CD8-positive, alpha-beta memory T cell (primary cell): ENCODE measurements at regions not wholly inside any gene's neighbourhood (a gene's known extent, or its start where the extent isn't known, plus 50 kb on each side); places are given as distances from the start of the nearest gene placed in this dataset.

Experiments
- CTCF ChIA-PET: fragments of 350-600 bp; sonication (Branson Sonifier 250); formaldehyde crosslinking; loops from one replicate; lab custom pipeline; 2021; ENCODE audit warnings: antibody characterized with exemption; lab: Charles Lee
- POLR2A ChIA-PET: fragments of 350-600 bp; sonication (Branson Sonifier 250); formaldehyde crosslinking; loops from one replicate; lab custom pipeline; 2021; ENCODE audit warnings: antibody characterized with exemption; lab: Charles Lee
- DNase-seq, 5 donors: peaks; one replicate each; pipeline versions ENCODE4 v3.0.0 to v3.0.0-alpha.2; 2020 to 2022; ENCODE audit warnings: mixed read lengths in 1 of 5
- H3K27ac ChIP-seq: one replicate; pipeline ENCODE4 v1.7.0; 2013; ENCODE audit warnings: low read depth, mild to moderate bottlenecking, low read length, moderate library complexity
- H3K27me3 ChIP-seq: 2 replicates; pipeline ENCODE4 v1.7.0; 2013; ENCODE audit warnings: low read length, mild to moderate bottlenecking; ENCODE audit not compliant: insufficient read depth, poor library complexity, severe bottlenecking
- H3K36me3 ChIP-seq: 2 replicates; pipeline ENCODE4 v1.7.0; 2013; ENCODE audit warnings: mild to moderate bottlenecking, low read length, moderate library complexity; ENCODE audit not compliant: insufficient read depth
- H3K4me1 ChIP-seq: 2 replicates; pipeline ENCODE4 v1.7.0; 2013; ENCODE audit warnings: mild to moderate bottlenecking, low read length, moderate library complexity; ENCODE audit not compliant: insufficient read depth
- H3K4me3 ChIP-seq: 2 replicates; pipeline ENCODE4 v1.7.0; 2013; ENCODE audit warnings: mild to moderate bottlenecking, low read length
- H3K9me3 ChIP-seq: 2 replicates; pipeline ENCODE4 v1.7.0; 2013; ENCODE audit warnings: mild to moderate bottlenecking, low read length
- H3K27ac Mint-ChIP-seq, 8 donors: one replicate each; pipeline ENCODE4 v1.8.0; 2020 to 2021; ENCODE audit warnings: mixed read lengths in 8 of 8, mild to moderate bottlenecking in 6 of 8, inconsistent platforms in 3 of 8, moderate library complexity in 3 of 8
- H3K27me3 Mint-ChIP-seq, 2 donors: one replicate each; pipeline ENCODE4 v1.8.0; 2020 to 2021; ENCODE audit warnings: mixed read lengths in 2 of 2, mild to moderate bottlenecking in 1 of 2, moderate library complexity in 1 of 2
- H3K36me3 Mint-ChIP-seq, 3 donors: one replicate each; pipeline ENCODE4 v1.8.0; 2020 to 2021; ENCODE audit warnings: mixed read lengths in 3 of 3, inconsistent platforms in 1 of 3, mild to moderate bottlenecking in 1 of 3
- H3K4me1 Mint-ChIP-seq, 3 donors: one replicate each; pipeline ENCODE4 v1.8.0; 2020 to 2021; ENCODE audit warnings: mixed read lengths in 3 of 3, inconsistent platforms in 1 of 3, mild to moderate bottlenecking in 1 of 3
- H3K4me3 Mint-ChIP-seq, 7 donors: one replicate each; pipeline ENCODE4 v1.8.0; 2020 to 2021; ENCODE audit warnings: mixed read lengths in 7 of 7, mild to moderate bottlenecking in 6 of 7, moderate library complexity in 4 of 7, inconsistent platforms in 2 of 7
- H3K9me3 Mint-ChIP-seq, 5 donors: one replicate each; pipeline ENCODE4 v1.8.0; 2020 to 2022; ENCODE audit warnings: mixed read lengths in 5 of 5, mild to moderate bottlenecking in 3 of 5, moderate library complexity in 2 of 5, inconsistent platforms in 1 of 5

DNA sequence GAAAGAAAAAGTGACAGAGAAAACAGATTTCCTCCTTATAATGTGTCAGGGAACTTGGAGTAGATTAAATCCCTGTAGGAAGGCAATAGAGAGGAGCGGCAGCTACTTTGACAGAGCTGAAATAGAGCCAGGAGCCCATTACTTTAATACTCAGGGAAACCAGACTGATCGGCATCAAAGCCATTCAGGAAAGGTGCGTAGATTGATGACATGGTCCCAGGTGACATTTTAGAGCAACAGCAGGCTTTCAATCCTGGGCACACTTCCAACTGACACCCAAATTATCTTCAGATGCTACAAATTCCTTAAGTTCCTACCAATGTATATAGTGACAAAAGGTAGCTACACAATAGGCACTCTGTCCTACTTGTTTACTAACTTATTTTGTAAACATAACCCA, 821.5 kb downstream of the CDH8 start:
- H3K9me3 Mint-ChIP-seq = peaks cover 4 to 45% (median 23%) of the 10 kb centered on the region in 5 donors
- Histone ChIP-seq H3K4me3 (no peak overlapping the region), H3K9me3 (no peaks in the 10 kb centered on the region), H3K36me3 (no peaks in the 10 kb centered on the region), H3K27me3 (no peaks in the 10 kb centered on the region), H3K27ac (no peak overlapping the region), H3K4me1 (no peaks in the 10 kb centered on the region)
- DNase-seq = no peak
- no peaks in the 10 kb centered on the region for H3K36me3 Mint-ChIP-seq
- H3K27me3 Mint-ChIP-seq = no peaks in the 10 kb centered on the region
- ChIA-PET POLR2A (no interaction called here), CTCF (no interaction called here)
- no peak overlapping the region for H3K4me3 Mint-ChIP-seq
- peak overlapping the region in 1 of 8 donors; percentile 65 for H3K27ac Mint-ChIP-seq
- H3K4me1 Mint-ChIP-seq = no peaks in the 10 kb centered on the region

DNA sequence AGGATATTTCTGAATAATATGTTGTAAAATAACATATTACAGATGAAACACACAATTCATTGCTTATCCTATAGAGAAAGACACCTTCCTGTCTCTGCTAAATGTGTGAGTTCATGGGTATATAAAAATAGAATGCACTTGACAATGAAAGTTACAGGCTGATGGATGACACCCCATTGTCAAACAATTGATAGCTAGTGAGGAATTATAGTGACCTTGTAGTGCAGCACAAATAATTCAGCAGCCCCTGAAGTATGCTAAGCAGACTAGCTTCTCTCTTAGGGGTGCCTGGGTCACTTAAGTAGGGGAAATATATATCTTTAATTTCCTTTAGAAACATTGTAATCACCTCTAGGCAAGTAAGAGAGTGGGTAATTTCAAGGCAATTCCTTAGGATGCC, 826.2 kb downstream of the CDH8 start:
- no peaks in the 10 kb centered on the region for H3K4me1 ChIP-seq
- POLR2A ChIA-PET = no interaction called here
- no peaks in the 10 kb centered on the region for H3K4me1 Mint-ChIP-seq

DNA sequence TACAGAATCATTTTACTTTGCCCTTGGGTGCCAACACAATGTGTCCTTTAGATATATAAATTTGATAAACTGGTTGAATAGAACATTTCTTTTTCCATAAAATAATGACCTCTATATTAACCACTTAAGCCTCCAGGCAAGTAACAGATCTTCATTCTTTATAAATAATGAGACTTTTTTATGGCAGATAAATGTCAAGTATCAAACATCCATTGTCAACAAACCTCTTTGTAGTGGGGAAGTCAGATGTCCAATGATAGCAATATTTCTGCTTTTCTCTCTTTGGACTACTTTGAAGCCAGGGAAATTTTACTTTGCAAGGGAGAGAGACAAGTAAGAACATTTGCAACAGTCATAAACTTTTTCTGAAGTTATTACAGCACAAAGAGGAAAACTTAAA, 841.2 kb downstream of the CDH8 start:
- H3K27me3 Mint-ChIP-seq = no peaks in the 10 kb centered on the region
- ChIA-PET CTCF (no interaction called here), POLR2A (no interaction called here)
- H3K9me3 Mint-ChIP-seq = peaks cover 7 to 34% (median 22%) of the 10 kb centered on the region in 5 donors
- no peaks in the 10 kb centered on the region for H3K4me1 ChIP-seq
- H3K36me3 Mint-ChIP-seq = no peaks in the 10 kb centered on the region
- H3K4me1 Mint-ChIP-seq = no peaks in the 10 kb centered on the region
- no peaks in the 10 kb centered on the region for H3K36me3 ChIP-seq
- H3K27me3 ChIP-seq = no peaks in the 10 kb centered on the region
- DNase-seq = no peak
- no peak overlapping the region for H3K4me3 Mint-ChIP-seq
- no peak overlapping the region for H3K4me3 ChIP-seq
- H3K27ac Mint-ChIP-seq = no peak overlapping the region
- H3K27ac ChIP-seq = no peak overlapping the region
- no peaks in the 10 kb centered on the region for H3K9me3 ChIP-seq

More for the DNA sequence above, 826.2 kb downstream of the CDH8 start:
- Histone ChIP-seq H3K4me3 (no peak overlapping the region), H3K9me3 (no peaks in the 10 kb centered on the region), H3K27ac (no peak overlapping the region), H3K27me3 (no peaks in the 10 kb centered on the region), H3K36me3 (no peaks in the 10 kb centered on the region)
- no peak for DNase-seq
- no peak overlapping the region for H3K4me3 Mint-ChIP-seq
- no peaks in the 10 kb centered on the region for H3K36me3 Mint-ChIP-seq
- no peaks in the 10 kb centered on the region for H3K27me3 Mint-ChIP-seq
- H3K27ac Mint-ChIP-seq = no peak overlapping the region
- CTCF ChIA-PET = no interaction called here
- H3K9me3 Mint-ChIP-seq = peaks cover 11 to 57% (median 33%) of the 10 kb centered on the region in 5 donors

DNA sequence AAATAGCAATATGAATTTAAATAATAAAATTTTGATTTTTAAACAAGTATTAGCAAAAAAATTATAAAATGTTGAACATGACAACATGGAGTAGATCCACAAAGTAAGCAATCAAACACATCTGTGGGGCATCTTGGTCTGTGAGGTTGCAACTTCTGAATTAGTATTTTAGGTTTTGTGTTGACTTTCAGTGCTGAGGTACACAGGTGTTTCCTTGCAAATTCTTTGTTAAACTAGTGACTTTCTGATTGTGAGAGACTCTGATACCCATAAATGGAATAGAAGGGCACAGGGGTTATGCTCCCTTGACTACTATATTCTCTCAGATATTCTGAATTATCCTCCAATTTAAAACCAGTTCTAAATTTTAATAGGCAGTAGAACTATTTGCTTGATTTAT, 841.7 kb downstream of the CDH8 start:
- Histone ChIP-seq H3K4me1 (no peaks in the 10 kb centered on the region), H3K36me3 (no peaks in the 10 kb centered on the region), H3K4me3 (no peak overlapping the region), H3K9me3 (no peaks in the 10 kb centered on the region), H3K27me3 (no peaks in the 10 kb centered on the region), H3K27ac (no peak overlapping the region)
- H3K27ac Mint-ChIP-seq = no peak overlapping the region
- no peak for DNase-seq
- H3K36me3 Mint-ChIP-seq = no peaks in the 10 kb centered on the region
- H3K4me3 Mint-ChIP-seq = no peak overlapping the region
- ChIA-PET CTCF (no interaction called here), POLR2A (no interaction called here)
- peaks cover 9 to 39% (median 24%) of the 10 kb centered on the region in 5 donors for H3K9me3 Mint-ChIP-seq
- H3K4me1 Mint-ChIP-seq = no peaks in the 10 kb centered on the region
- H3K27me3 Mint-ChIP-seq = no peaks in the 10 kb centered on the region

DNA sequence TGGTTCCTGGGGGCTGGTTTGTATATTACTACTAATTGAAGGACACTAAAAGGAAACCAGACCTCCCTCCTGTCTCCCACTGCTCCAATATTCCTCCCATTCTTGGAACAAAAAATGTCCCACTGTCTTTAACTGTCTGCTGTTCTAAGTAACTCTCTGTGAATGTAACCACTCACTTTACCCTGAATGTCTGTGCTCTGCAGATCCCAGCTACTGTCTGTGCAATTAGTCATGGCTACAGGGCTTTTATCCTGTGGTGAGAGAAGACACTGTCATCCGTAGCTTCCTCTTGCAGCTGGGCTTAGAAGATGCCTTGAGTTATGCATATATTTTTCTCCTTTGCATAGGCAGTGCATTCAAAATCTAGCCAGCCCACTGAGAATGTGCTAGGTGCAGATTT, 853.8 kb downstream of the CDH8 start:
- Histone ChIP-seq H3K9me3 (no peaks in the 10 kb centered on the region), H3K36me3 (no peaks in the 10 kb centered on the region), H3K27ac (no peak overlapping the region), H3K4me1 (no peaks in the 10 kb centered on the region), H3K27me3 (no peaks in the 10 kb centered on the region), H3K4me3 (no peak overlapping the region)
- H3K27ac Mint-ChIP-seq = peak overlapping the region in 1 of 8 donors; percentile 91
- H3K9me3 Mint-ChIP-seq = peaks cover 10 to 47% (median 29%) of the 10 kb centered on the region in 5 donors
- no peak overlapping the region for H3K4me3 Mint-ChIP-seq
- no peaks in the 10 kb centered on the region for H3K27me3 Mint-ChIP-seq
- POLR2A ChIA-PET = no interaction called here
- H3K36me3 Mint-ChIP-seq = no peaks in the 10 kb centered on the region
- CTCF ChIA-PET = no interaction called here
- no peaks in the 10 kb centered on the region for H3K4me1 Mint-ChIP-seq
- no peak for DNase-seq

DNA sequence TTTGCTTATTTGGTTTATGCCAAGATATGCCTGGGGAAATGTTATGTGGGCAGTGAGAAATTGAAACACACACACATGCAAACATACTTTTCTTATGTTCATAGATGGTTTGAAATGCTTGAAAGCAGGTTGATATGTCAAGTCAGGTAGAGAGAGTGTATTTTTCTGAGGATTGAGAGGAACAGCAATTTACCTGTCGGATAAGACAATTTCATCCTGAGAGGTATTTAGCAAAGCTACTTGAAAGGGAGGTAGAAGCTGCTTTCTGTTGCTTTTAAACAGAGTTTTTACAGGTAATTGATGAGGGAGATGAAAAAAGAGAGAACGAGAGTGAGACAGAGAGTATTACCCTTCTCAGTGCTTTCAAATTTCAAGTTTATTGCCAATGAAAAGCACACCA, 854.3 kb downstream of the CDH8 start:
- Histone ChIP-seq H3K4me3 (no peak overlapping the region), H3K27ac (no peak overlapping the region), H3K9me3 (no peaks in the 10 kb centered on the region), H3K27me3 (no peaks in the 10 kb centered on the region), H3K36me3 (no peaks in the 10 kb centered on the region), H3K4me1 (no peaks in the 10 kb centered on the region)
- H3K27ac Mint-ChIP-seq = no peak overlapping the region
- ChIA-PET CTCF (no interaction called here), POLR2A (no interaction called here)
- H3K4me1 Mint-ChIP-seq = no peaks in the 10 kb centered on the region
- no peak overlapping the region for H3K4me3 Mint-ChIP-seq
- no peak for DNase-seq
- no peaks in the 10 kb centered on the region for H3K27me3 Mint-ChIP-seq
- H3K36me3 Mint-ChIP-seq = no peaks in the 10 kb centered on the region
- H3K9me3 Mint-ChIP-seq = peaks cover 14 to 47% (median 27%) of the 10 kb centered on the region in 5 donors

DNA sequence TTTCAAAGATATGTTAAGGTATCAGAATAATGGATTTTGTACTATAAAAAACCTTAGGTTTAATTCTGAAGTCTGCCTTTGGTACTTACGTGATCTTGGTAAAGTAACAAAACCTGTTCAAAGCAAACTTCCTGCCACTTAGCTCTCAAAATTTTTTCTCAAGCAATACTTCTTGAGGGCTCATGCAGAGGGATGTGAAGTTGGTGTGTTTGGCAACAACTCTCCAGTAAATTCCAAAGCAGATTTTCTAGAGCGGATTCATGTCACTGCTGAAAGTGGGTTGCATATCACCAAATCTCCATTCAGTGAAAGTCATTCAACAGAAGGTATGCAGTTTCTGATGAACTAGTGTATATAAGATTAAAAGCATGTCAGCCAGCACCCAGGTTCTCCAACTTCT, 856.7 kb downstream of the CDH8 start:
- Histone ChIP-seq H3K36me3 (no peaks in the 10 kb centered on the region), H3K4me1 (no peaks in the 10 kb centered on the region), H3K27ac (no peak overlapping the region), H3K4me3 (no peak overlapping the region), H3K27me3 (no peaks in the 10 kb centered on the region), H3K9me3 (no peaks in the 10 kb centered on the region)
- CTCF ChIA-PET = no interaction called here
- Mint-ChIP-seq H3K27ac (no peak overlapping the region), H3K4me1 (no peaks in the 10 kb centered on the region), H3K4me3 (no peak overlapping the region), H3K9me3 (peaks cover 20 to 43% (median 34%) of the 10 kb centered on the region in 5 donors), H3K36me3 (no peaks in the 10 kb centered on the region), H3K27me3 (no peaks in the 10 kb centered on the region)
- POLR2A ChIA-PET = no interaction called here
- DNase-seq = no peak

DNA sequence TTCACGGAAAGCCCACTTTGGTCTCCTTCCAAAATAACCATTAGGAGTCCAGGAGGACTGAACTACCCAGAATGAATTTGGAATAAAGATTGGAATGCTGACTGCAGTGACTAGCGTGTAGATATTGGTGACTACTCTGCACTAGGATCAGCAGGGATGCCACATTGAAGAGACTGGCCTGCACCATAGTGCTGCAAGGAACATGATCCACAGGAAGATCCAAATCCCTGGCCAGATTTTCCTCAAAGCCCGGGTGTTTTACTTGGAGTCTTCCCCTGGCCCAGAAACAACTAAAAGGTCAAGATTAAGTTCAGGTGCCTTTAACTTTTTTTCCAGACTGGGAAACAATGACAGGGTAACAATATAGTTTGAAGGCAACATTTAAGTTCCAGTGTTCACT, 870.4 kb downstream of the CDH8 start:
- H3K9me3 Mint-ChIP-seq = peaks cover 11 to 37% (median 25%) of the 10 kb centered on the region in 5 donors

DNA sequence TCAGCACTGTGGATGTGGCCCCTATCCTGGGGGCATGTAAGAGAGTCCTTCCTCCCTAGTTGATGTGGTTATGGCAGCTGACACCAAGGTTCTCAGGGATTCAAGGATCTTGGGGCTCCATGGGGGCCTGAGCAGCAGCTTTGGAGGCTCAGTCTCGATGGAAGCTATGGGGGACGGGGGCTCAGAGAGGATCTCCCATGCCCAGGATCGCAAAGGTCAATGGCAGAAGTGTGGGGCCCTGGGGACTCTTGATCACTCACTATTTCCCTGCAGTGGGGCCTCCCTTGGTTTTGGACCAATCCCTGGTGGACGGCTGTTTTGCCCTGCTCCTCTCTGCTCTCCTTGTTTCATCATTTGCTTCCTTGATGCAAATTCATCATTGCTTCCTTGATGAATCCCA, 885.9 kb downstream of the CDH8 start:
- H3K4me3 Mint-ChIP-seq = no peak overlapping the region
- ChIA-PET POLR2A (no interaction called here), CTCF (no interaction called here)
- Histone ChIP-seq H3K4me3 (no peak overlapping the region), H3K36me3 (no peaks in the 10 kb centered on the region), H3K27ac (no peak overlapping the region), H3K4me1 (no peaks in the 10 kb centered on the region), H3K9me3 (no peaks in the 10 kb centered on the region), H3K27me3 (no peaks in the 10 kb centered on the region)
- H3K27me3 Mint-ChIP-seq = no peaks in the 10 kb centered on the region
- H3K27ac Mint-ChIP-seq = no peak overlapping the region
- no peaks in the 10 kb centered on the region for H3K36me3 Mint-ChIP-seq
- H3K9me3 Mint-ChIP-seq = peaks cover 13 to 31% (median 16%) of the 10 kb centered on the region in 5 donors
- no peak for DNase-seq
- H3K4me1 Mint-ChIP-seq = no peaks in the 10 kb centered on the region

More for the DNA sequence above, 870.4 kb downstream of the CDH8 start:
- Mint-ChIP-seq H3K27ac (no peak overlapping the region), H3K27me3 (no peaks in the 10 kb centered on the region), H3K36me3 (no peaks in the 10 kb centered on the region), H3K4me3 (no peak overlapping the region), H3K4me1 (no peaks in the 10 kb centered on the region)
- no peak for DNase-seq
- no peak overlapping the region for H3K27ac ChIP-seq
- no peaks in the 10 kb centered on the region for H3K36me3 ChIP-seq
- H3K9me3 ChIP-seq = no peaks in the 10 kb centered on the region
- H3K27me3 ChIP-seq = no peaks in the 10 kb centered on the region
- ChIA-PET POLR2A (no interaction called here), CTCF (no interaction called here)
- no peak overlapping the region for H3K4me3 ChIP-seq
- H3K4me1 ChIP-seq = no peaks in the 10 kb centered on the region
